HEK293 (cell line): ENCODE measurements at regions not wholly inside any gene's neighbourhood (a gene's known extent, or its start where the extent isn't known, plus 50 kb on each side); places are given as distances from the start of the nearest gene placed in this dataset.

ENCODE experiments used
- HOXC10 ChIP-seq: sonication (generic); formaldehyde crosslinking; IDR thresholded peaks from 2 replicates; pipeline ENCODE4 v1.8.1; 2023; ENCODE audit warnings: mild to moderate bottlenecking, missing genetic modification reagents
- PATZ1 ChIP-seq: fragments of 450-650 bp; formaldehyde crosslinking; IDR thresholded peaks from 2 replicates; pipeline ENCODE4 v1.5.1; 2016; ENCODE audit warnings: missing biosample characterization, missing genetic modification characterization
- ZNF596 ChIP-seq: fragments of 450-650 bp; IDR thresholded peaks from 2 replicates; pipeline ENCODE4 v1.5.0; 2018; ENCODE audit warnings: missing biosample characterization, mild to moderate bottlenecking, missing genetic modification characterization, moderate library complexity

GRCh38 chr6:104644848-104645247, 214.9 kb downstream of the HACE1 start:
- TF ChIP-seq PATZ1 = no peak
- TF ChIP-seq ZNF596 (tag by site-specific recombination) = no peak
- no peak for TF ChIP-seq HOXC10 (CRISPR knock-in tag)
